Colonic mucosa (tissue), 4 donors: ENCODE measurements at regions not wholly inside any gene's neighbourhood (a gene's known extent, or its start where the extent isn't known, plus 50 kb on each side); places are given as distances from the start of the nearest gene placed in this dataset.

Source experiments
- DNase-seq: peaks from one replicate; pipeline ENCODE4 v3.0.0-alpha.2; 2020
- H3K27ac ChIP-seq: fragments of 200-600 bp; one replicate; pipeline ENCODE4 v1.8.0; 2021
- H3K27me3 ChIP-seq: fragments of 200-600 bp; one replicate; pipeline ENCODE4 v1.8.0; 2021
- H3K36me3 ChIP-seq: fragments of 200-600 bp; one replicate; pipeline ENCODE4 v1.8.0; 2021
- H3K4me1 ChIP-seq: fragments of 200-600 bp; one replicate; pipeline ENCODE4 v1.8.0; 2021; ENCODE audit warnings: mild to moderate bottlenecking
- H3K4me3 ChIP-seq: fragments of 200-600 bp; one replicate; pipeline ENCODE4 v1.8.0; 2021
- H3K9ac ChIP-seq, 2 donors: one replicate each; pipeline ENCODE4 v1.7.0; 2013; ENCODE audit warnings: control low read depth in 2 of 2, low read depth in 2 of 2, low read length in 2 of 2
- H3K9me3 ChIP-seq: fragments of 200-600 bp; one replicate; pipeline ENCODE4 v1.8.0; 2021
- CTCF ChIP-seq: fragments of 200-600 bp; IDR thresholded peaks from one replicate; pipeline ENCODE4 v1.8.0; 2022; ENCODE audit warnings: antibody characterized with exemption, mild to moderate bottlenecking
- intact Hi-C: fragments of 100-400 bp; cut with DNase I; formaldehyde crosslinking; loops from one replicate; pipeline ENCODE4 v1.14.1; 2022
- donor health status: healthy.
- donor health status: DM: no; HTN: no; CAD: no.
- donor health status: DM: no; HTN: no; CAD: no.

GRCh38 chr11:33536178-33536577 is 164.4 kb downstream of the C11orf91 start:
- Histone ChIP-seq H3K9ac (no peak overlapping the region), H3K9me3 (no peaks in the 10 kb centered on the region), H3K4me3 (no peak overlapping the region), H3K4me1 (no peaks in the 10 kb centered on the region), H3K36me3 (no peaks in the 10 kb centered on the region), H3K27me3 (no peaks in the 10 kb centered on the region), H3K27ac (no peak overlapping the region)
- TF ChIP-seq CTCF: no peak
- intact Hi-C loops: no loop called here
- no peak for DNase-seq

- H3K27me3 ChIP-seq: no peaks in the 10 kb centered on the region
- TF ChIP-seq CTCF: no peak
- H3K9ac ChIP-seq: no peak overlapping the region
- no peak for DNase-seq
- H3K36me3 ChIP-seq: no peaks in the 10 kb centered on the region
- no peak overlapping the region for H3K4me3 ChIP-seq
- H3K9me3 ChIP-seq: no peaks in the 10 kb centered on the region
- H3K27ac ChIP-seq: no peak overlapping the region
- no peaks in the 10 kb centered on the region for H3K4me1 ChIP-seq
- intact Hi-C loops: no loop called here
Observed at GRCh38 chr11:33534575-33534974, 166.1 kb downstream of the C11orf91 start.

DNA sequence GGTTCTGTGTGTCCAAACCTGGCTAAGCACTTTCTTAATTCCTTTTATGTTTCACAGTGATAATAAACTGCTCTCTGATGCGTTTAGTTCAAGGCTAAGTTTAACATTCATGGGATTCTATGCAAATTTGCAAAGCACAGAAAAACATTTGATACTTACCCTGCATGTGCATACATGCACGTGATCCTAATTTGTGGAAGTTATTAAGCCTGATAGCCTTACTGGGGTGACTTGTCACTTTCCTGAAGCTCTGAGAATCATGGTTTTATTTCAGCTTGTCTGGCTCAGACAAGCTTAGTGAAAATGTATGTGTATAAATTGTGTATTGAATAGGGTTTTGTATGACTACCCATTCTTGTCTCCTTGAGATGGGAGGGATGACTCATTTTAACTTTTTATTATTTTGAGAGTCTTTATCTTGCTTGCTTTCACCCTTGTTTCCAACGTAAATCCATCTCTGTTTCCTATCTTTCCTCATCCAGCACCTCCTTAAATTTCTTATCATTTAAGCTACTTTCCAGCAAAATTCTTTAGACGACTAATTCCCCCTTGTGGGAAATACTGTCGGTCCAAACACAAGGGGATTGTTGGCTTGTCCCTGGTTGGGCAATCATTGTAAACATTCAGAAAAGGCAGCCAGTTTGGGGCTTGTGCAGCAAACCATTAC is 167.1 kb downstream of the C11orf91 start:
- H3K4me3 ChIP-seq: no peak overlapping the region
- no peak overlapping the region for H3K27ac ChIP-seq
- no peaks in the 10 kb centered on the region for H3K4me1 ChIP-seq
- no peaks in the 10 kb centered on the region for H3K36me3 ChIP-seq
- intact Hi-C loops: no loop called here
- no peak for DNase-seq
- H3K9me3 ChIP-seq: no peaks in the 10 kb centered on the region
- TF ChIP-seq CTCF: no peak
- H3K9ac ChIP-seq: no peak overlapping the region
- H3K27me3 ChIP-seq: no peaks in the 10 kb centered on the region

DNA sequence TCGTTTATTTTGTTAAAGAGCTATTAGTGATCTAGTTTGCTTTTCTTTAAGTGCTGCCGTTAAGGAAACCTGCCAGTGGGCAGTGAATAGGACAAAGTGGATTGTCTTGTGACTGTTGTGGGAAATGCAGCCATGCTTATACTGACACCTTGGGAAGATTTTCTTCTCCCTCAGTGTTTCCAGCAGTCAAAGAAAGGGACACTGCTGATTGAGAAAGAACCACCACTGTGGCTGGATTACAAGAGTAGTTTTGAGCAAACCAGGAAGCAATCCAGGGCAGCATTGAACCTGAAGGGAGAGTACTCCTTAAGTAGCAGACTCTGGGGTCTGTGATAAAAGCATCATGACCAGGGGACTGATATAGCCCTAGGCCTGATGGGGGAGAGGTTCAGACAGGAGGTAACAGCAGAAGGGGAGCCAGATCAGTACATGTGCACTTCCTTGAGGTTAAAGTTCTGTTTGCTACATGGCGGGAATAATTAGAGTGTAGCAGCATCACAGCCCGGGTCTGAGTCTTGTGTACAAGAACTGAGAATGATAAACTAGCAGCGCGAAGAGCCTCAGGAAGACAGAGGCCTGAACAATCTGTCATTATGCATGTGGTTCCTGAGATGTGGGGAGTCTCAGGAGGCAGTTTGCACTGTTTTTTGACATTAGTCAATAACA is 167.8 kb downstream of the C11orf91 start:
- intact Hi-C loops: no loop called here
- TF ChIP-seq CTCF: no peak
- Histone ChIP-seq H3K4me3 (no peak overlapping the region), H3K36me3 (no peaks in the 10 kb centered on the region), H3K27ac (no peak overlapping the region), H3K9ac (no peak overlapping the region), H3K9me3 (no peaks in the 10 kb centered on the region), H3K27me3 (no peaks in the 10 kb centered on the region), H3K4me1 (no peaks in the 10 kb centered on the region)
- DNase-seq: no peak

GRCh38 chr11:33532257-33532656 is 168.4 kb downstream of the C11orf91 start:
- Histone ChIP-seq H3K27me3 (no peaks in the 10 kb centered on the region), H3K4me1 (no peaks in the 10 kb centered on the region), H3K36me3 (no peaks in the 10 kb centered on the region), H3K9me3 (no peaks in the 10 kb centered on the region), H3K27ac (no peak overlapping the region), H3K9ac (no peak overlapping the region), H3K4me3 (no peak overlapping the region)
- no peak for DNase-seq
- intact Hi-C loops: no loop called here
- no peak for TF ChIP-seq CTCF
